Left lung (tissue), 4 donors: ENCODE measurements at regions not wholly inside any gene's neighbourhood (a gene's known extent, or its start where the extent isn't known, plus 50 kb on each side); places are given as distances from the start of the nearest gene placed in this dataset.
A peak's percentile ranks its signal among the peaks of the same experiment; 100 is the strongest.

Experiments
- ATAC-seq: fragments of 200-7000 bp; cut with Tn5 transposase; one replicate; pipeline ENCODE4 v1.9.1; 2020; ENCODE audit warnings: moderate library complexity
- DNase-seq, 4 donors: peaks; one replicate each; pipeline ENCODE4 v3.0.0-alpha.2; 2013 to 2020
- H3K27ac ChIP-seq, 2 donors: fragments of 200-600 bp; sonication (generic) in 1 of 2; one replicate each; pipeline versions ENCODE4 v1.5.0 to v1.8.0; 2020 to 2021
- H3K27me3 ChIP-seq, 2 donors: fragments of 200-600 bp; sonication (generic) in 1 of 2; one replicate each; pipeline versions ENCODE4 v1.5.0 to v1.8.0; 2020 to 2021
- H3K36me3 ChIP-seq, 2 donors: fragments of 200-600 bp; sonication (generic) in 1 of 2; one replicate each; pipeline versions ENCODE4 v1.5.0 to v1.8.0; 2020 to 2021
- H3K4me1 ChIP-seq, 2 donors: fragments of 200-600 bp; one replicate each; pipeline ENCODE4 v1.8.0; 2021
- H3K4me3 ChIP-seq, 2 donors: fragments of 200-600 bp; sonication (generic) in 1 of 2; one replicate each; pipeline versions ENCODE4 v1.5.0 to v1.8.0; 2020 to 2021; ENCODE audit warnings: mild to moderate bottlenecking in 1 of 2
- H3K9me3 ChIP-seq, 2 donors: fragments of 200-600 bp; sonication (generic) in 1 of 2; one replicate each; pipeline versions ENCODE4 v1.5.0 to v1.8.0; 2020 to 2021
- CTCF ChIP-seq, 2 donors: fragments of 200-600 bp; sonication (generic) in 1 of 2; IDR thresholded peaks; one replicate each; pipeline versions ENCODE4 v1.5.0 to v1.8.0; 2021; ENCODE audit warnings: antibody characterized with exemption in 2 of 2
- intact Hi-C, 2 donors: fragments of 100-400 bp; cut with DNase I; formaldehyde crosslinking; loops; one replicate each; pipeline versions ENCODE4 v1.11.2 to v1.14.2; 2022
- donor health status: DM: no; HTN: yes; CAD: no.
- donor health status: DM: no; HTN: no; CAD: no.

DNA sequence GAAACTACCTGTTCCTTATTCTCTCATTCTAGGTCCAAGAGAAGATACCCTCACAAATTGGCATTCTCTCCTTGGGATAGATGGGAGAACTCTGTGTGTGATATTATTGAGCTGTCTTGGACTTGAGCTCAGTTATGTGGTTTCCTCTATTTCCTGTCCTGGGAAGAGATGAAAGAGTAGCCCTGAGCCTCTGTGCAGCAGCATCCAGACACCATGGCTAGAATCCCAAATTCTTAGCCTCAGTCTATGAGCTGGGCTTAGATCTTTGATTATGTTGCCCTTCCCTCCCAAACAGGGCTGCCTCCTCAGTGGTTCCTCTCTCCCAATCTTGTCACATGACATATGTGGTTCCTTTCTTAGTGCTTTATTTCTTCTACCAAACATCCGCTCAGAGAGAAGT is 290.7 kb downstream of the SPRY2 start:
- H3K27me3 ChIP-seq = no peaks in the 10 kb centered on the region
- no peaks in the 10 kb centered on the region for H3K36me3 ChIP-seq
- no peak for ATAC-seq
- no peak for TF ChIP-seq CTCF (IDR thresholded peaks at IDR 0.05)
- H3K4me3 ChIP-seq = no peak overlapping the region
- H3K4me1 ChIP-seq = peaks cover 5 to 31% of the 10 kb centered on the region in 2 donors
- no peak overlapping the region for H3K27ac ChIP-seq
- intact Hi-C loops = no loop called here
- DNase-seq = no peak
- no peaks in the 10 kb centered on the region for H3K9me3 ChIP-seq

DNA sequence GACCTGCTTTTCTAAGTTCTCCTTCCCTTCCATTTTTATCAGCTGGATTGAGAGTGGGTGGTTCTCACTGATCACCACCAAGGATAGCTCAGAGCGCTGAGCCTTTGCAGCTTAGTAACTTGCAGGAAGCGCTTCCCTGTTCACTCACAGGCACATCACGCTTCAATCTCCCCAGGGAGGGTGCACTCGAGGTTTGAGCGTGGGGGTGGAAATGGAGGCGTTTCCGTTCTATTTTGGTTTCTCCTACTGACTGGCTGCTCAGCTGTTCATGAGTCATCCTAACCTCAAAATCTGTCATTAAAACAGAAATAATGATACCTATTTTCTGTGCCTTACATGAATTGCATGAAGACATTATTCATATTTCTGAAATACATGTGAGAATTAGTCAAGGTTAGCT is 292.1 kb downstream of the SPRY2 start:
- no peak for TF ChIP-seq CTCF (IDR thresholded peaks at IDR 0.05)
- Histone ChIP-seq H3K4me1 (peaks cover 5 to 31% of the 10 kb centered on the region in 2 donors), H3K9me3 (no peaks in the 10 kb centered on the region), H3K27me3 (no peaks in the 10 kb centered on the region), H3K27ac (peak overlapping the region in 1 of 2 donors; percentile 49), H3K4me3 (no peak overlapping the region), H3K36me3 (no peaks in the 10 kb centered on the region)
- DNase-seq (peak in 3 of 4 donors; percentile 37 to 88 (median 52)), ATAC-seq (peak; percentile 93)
- intact Hi-C loops = no loop called here

- no peak overlapping the region for H3K27ac ChIP-seq
- DNase-seq = no peak
- H3K9me3 ChIP-seq = no peaks in the 10 kb centered on the region
- no peak for TF ChIP-seq CTCF (IDR thresholded peaks at IDR 0.05)
- peaks cover 5 to 31% of the 10 kb centered on the region in 2 donors for H3K4me1 ChIP-seq
- H3K36me3 ChIP-seq = no peaks in the 10 kb centered on the region
- no peaks in the 10 kb centered on the region for H3K27me3 ChIP-seq
- H3K4me3 ChIP-seq = no peak overlapping the region
- intact Hi-C loops = no loop called here
- peak; percentile 61 for ATAC-seq
Measured at GRCh38 chr13:80048030-80048429, 292.9 kb downstream of the SPRY2 start.

DNA sequence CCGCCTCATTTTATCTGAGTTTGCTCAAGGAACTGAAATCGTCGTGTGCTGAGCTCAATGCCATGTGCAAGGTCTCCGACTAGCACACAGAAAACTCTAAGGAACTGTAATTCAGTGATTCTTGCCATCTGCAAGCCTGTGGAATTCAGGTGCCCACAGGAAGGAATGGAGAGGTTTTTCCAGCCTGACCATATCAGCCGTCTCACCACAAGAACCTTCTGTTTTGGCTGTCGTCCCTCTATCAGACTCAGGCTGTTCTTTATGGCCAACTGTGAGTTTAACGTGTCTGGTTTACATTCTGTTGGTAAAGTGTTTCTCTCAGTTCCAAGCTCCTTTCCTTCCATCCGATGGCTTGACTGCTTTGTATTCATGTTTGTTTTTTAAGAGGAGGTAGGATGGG is 293.5 kb downstream of the SPRY2 start:
- no peak overlapping the region for H3K4me3 ChIP-seq
- H3K27ac ChIP-seq = no peak overlapping the region
- peaks cover 5 to 31% of the 10 kb centered on the region in 2 donors for H3K4me1 ChIP-seq
- TF ChIP-seq CTCF (IDR thresholded peaks at IDR 0.05) = no peak
- no peaks in the 10 kb centered on the region for H3K9me3 ChIP-seq
- peak; percentile 59 for ATAC-seq
- no peak for DNase-seq
- no peaks in the 10 kb centered on the region for H3K27me3 ChIP-seq
- H3K36me3 ChIP-seq = no peaks in the 10 kb centered on the region
- intact Hi-C loops = no loop called here

- peak; percentile 40 for ATAC-seq
- no peak for DNase-seq
- intact Hi-C loops = no loop called here
Measured at GRCh38 chr13:80040981-80041317, 300.0 kb downstream of the SPRY2 start.

More at GRCh38 chr13:80040981-80041317, 300.0 kb downstream of the SPRY2 start:
- Histone ChIP-seq H3K36me3 (no peaks in the 10 kb centered on the region), H3K27me3 (no peaks in the 10 kb centered on the region), H3K4me1 (peaks cover 0 to 23% of the 10 kb centered on the region in 2 donors), H3K27ac (no peak overlapping the region), H3K4me3 (no peak overlapping the region), H3K9me3 (no peaks in the 10 kb centered on the region)
- TF ChIP-seq CTCF (IDR thresholded peaks at IDR 0.05) = no peak
